ENCODE measurements at regions not wholly inside any gene's neighbourhood (a gene's known extent, or its start where the extent isn't known, plus 50 kb on each side); places are given as distances from the start of the nearest gene placed in this dataset.

DNA sequence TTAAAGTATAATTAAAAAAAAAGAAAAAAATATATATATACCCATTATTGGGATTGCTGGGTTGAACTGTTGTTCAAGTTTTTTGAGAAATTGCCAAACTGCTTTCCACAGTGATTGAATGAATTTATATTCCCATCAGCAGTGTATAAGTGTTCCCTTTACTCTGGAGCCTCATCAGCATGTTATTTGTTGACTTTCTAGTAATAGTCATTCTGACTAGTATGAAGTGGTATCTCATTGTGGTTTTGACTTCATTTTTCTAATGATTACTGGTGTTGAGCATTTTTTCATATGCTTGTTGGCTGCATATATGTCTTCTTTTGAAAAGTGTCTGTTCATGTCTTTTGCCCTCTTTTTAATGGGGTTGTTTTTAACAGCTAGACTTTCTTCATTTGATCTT lies 1260.8 kb upstream of the GJE1 start:
- Mint-ChIP-seq H3K4me1 (ENCODE audit: low read depth, unreplicated experiment) (peaks cover 3% of the 10 kb centered on the region), H3K36me3 (ENCODE audit: low read depth, unreplicated experiment) (peaks cover 3% of the 10 kb centered on the region), H3K27ac (ENCODE audit: unreplicated experiment) (peak overlapping the region; percentile 63), H3K27me3 (ENCODE audit: low read depth, unreplicated experiment) (no peaks in the 10 kb centered on the region), H3K9me3 (ENCODE audit: unreplicated experiment) (peaks cover 10% of the 10 kb centered on the region), H3K4me3 (ENCODE audit: unreplicated experiment) (no peak overlapping the region)
- H4K20me1 ChIP-seq (ENCODE audit: insufficient read depth, low read length), result no peaks in the 10 kb centered on the region
- no peaks in the 10 kb centered on the region for H3K9me3 ChIP-seq (ENCODE audit: insufficient read depth, low read depth, low read length)
- H3K4me1 ChIP-seq (ENCODE audit: insufficient read depth, low read length), result no peaks in the 10 kb centered on the region
- no peak for TF ChIP-seq EZH2 (IDR thresholded peaks at IDR 0.05; ENCODE audit: insufficient read depth, low read length)
- no peak for TF ChIP-seq CTCF (IDR thresholded peaks at IDR 0.05; ENCODE audit: insufficient read depth, low read depth, low read length)
- no peak overlapping the region for H3K9ac ChIP-seq (ENCODE audit: low read length)
- H3K27ac ChIP-seq (ENCODE audit: low read depth, low read length), result no peak overlapping the region
- H3K4me3 ChIP-seq (ENCODE audit: insufficient read depth, low read depth, low read length), result no peak overlapping the region
- H3K36me3 ChIP-seq (ENCODE audit: insufficient read depth, low read length), result no peaks in the 10 kb centered on the region
- no peaks in the 10 kb centered on the region for H3K27me3 ChIP-seq (ENCODE audit: insufficient read depth, low read length)
- FAIRE-seq (no peak), DNase-seq (ENCODE audit: low read depth) (peak; percentile 80)
- no peaks in the 10 kb centered on the region for H3K79me2 ChIP-seq (ENCODE audit: insufficient read depth, low read length)
- H3K4me2 ChIP-seq (ENCODE audit: low read length), result no peak overlapping the region
- H2AFZ ChIP-seq (ENCODE audit: low read depth, low read length), result no peak overlapping the region

DNA sequence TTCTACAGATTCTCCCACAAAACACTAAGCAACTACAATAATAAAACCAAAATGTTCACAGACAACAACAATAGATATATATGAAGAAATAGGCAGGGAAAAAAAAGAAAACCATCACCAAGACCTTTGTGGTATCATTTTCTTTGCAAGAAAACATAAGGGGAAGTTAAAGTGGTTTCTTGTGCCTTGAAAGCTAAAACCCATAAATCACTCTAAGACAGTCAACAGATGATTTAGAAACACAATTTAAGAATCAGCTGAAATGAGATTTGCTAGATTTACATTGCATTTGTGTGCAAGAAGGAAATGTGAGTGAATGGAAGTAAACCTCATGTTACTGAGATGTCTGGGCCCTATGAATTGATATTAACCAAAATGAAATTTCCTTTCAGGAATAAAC lies 1265.4 kb upstream of the GJE1 start:
- Histone ChIP-seq H3K4me1 (ENCODE audit: insufficient read depth, low read length) (no peaks in the 10 kb centered on the region), H2AFZ (ENCODE audit: low read depth, low read length) (no peak overlapping the region), H3K4me3 (ENCODE audit: insufficient read depth, low read depth, low read length) (no peak overlapping the region), H3K9me3 (ENCODE audit: insufficient read depth, low read depth, low read length) (no peaks in the 10 kb centered on the region), H3K27me3 (ENCODE audit: insufficient read depth, low read length) (no peaks in the 10 kb centered on the region), H3K27ac (ENCODE audit: low read depth, low read length) (no peak overlapping the region), H3K9ac (ENCODE audit: low read length) (no peak overlapping the region), H3K79me2 (ENCODE audit: insufficient read depth, low read length) (no peaks in the 10 kb centered on the region), H3K36me3 (ENCODE audit: insufficient read depth, low read length) (no peaks in the 10 kb centered on the region), H4K20me1 (ENCODE audit: insufficient read depth, low read length) (no peaks in the 10 kb centered on the region), H3K4me2 (ENCODE audit: low read length) (no peak overlapping the region)
- peaks cover 3% of the 10 kb centered on the region for H3K36me3 Mint-ChIP-seq (ENCODE audit: low read depth, unreplicated experiment)
- H3K4me3 Mint-ChIP-seq (ENCODE audit: unreplicated experiment), result no peak overlapping the region
- H3K9me3 Mint-ChIP-seq (ENCODE audit: unreplicated experiment), result peaks cover 6% of the 10 kb centered on the region
- TF ChIP-seq CTCF (IDR thresholded peaks at IDR 0.05; ENCODE audit: insufficient read depth, low read depth, low read length) (no peak), EZH2 (IDR thresholded peaks at IDR 0.05; ENCODE audit: insufficient read depth, low read length) (no peak)
- FAIRE-seq (peak; percentile 47), DNase-seq (ENCODE audit: low read depth) (no peak)
- no peak overlapping the region for H3K27ac Mint-ChIP-seq (ENCODE audit: unreplicated experiment)
- H3K4me1 Mint-ChIP-seq (ENCODE audit: low read depth, unreplicated experiment), result peaks cover 3% of the 10 kb centered on the region
- no peaks in the 10 kb centered on the region for H3K27me3 Mint-ChIP-seq (ENCODE audit: low read depth, unreplicated experiment)

- no peak for FAIRE-seq
- Mint-ChIP-seq H3K36me3 (ENCODE audit: low read depth, unreplicated experiment) (no peaks in the 10 kb centered on the region), H3K9me3 (ENCODE audit: unreplicated experiment) (no peaks in the 10 kb centered on the region), H3K27ac (ENCODE audit: unreplicated experiment) (no peak overlapping the region), H3K4me1 (ENCODE audit: low read depth, unreplicated experiment) (peaks cover 12% of the 10 kb centered on the region), H3K27me3 (ENCODE audit: low read depth, unreplicated experiment) (no peaks in the 10 kb centered on the region), H3K4me3 (ENCODE audit: unreplicated experiment) (no peak overlapping the region)
- H3K9me3 ChIP-seq (ENCODE audit: insufficient read depth, low read depth, low read length), result no peaks in the 10 kb centered on the region
- no peak overlapping the region for H2AFZ ChIP-seq (ENCODE audit: low read depth, low read length)
- no peaks in the 10 kb centered on the region for H4K20me1 ChIP-seq (ENCODE audit: insufficient read depth, low read length)
- H3K4me1 ChIP-seq (ENCODE audit: insufficient read depth, low read length), result peaks cover 14% of the 10 kb centered on the region
- H3K79me2 ChIP-seq (ENCODE audit: insufficient read depth, low read length), result no peaks in the 10 kb centered on the region
- no peaks in the 10 kb centered on the region for H3K27me3 ChIP-seq (ENCODE audit: insufficient read depth, low read length)
- TF ChIP-seq CTCF (IDR thresholded peaks at IDR 0.05; ENCODE audit: insufficient read depth, low read depth, low read length), result no peak
- TF ChIP-seq EZH2 (IDR thresholded peaks at IDR 0.05; ENCODE audit: insufficient read depth, low read length), result no peak
- peak overlapping the region; percentile 69 for H3K27ac ChIP-seq (ENCODE audit: low read depth, low read length)
- no peak overlapping the region for H3K4me3 ChIP-seq (ENCODE audit: insufficient read depth, low read depth, low read length)
- H3K9ac ChIP-seq (ENCODE audit: low read length), result peak overlapping the region; percentile 41
- peak overlapping the region; percentile 62 for H3K4me2 ChIP-seq (ENCODE audit: low read length)
- H3K36me3 ChIP-seq (ENCODE audit: insufficient read depth, low read length), result no peaks in the 10 kb centered on the region
- peak; percentile 56 for DNase-seq (ENCODE audit: low read depth)
Measured at GRCh38 chr6:140858381-140858971, 1274.2 kb upstream of the GJE1 start.
